ENCODE measurements at regions not wholly inside any gene's neighbourhood (a gene's known extent, or its start where the extent isn't known, plus 50 kb on each side); places are given as distances from the start of the nearest gene placed in this dataset.

DNA sequence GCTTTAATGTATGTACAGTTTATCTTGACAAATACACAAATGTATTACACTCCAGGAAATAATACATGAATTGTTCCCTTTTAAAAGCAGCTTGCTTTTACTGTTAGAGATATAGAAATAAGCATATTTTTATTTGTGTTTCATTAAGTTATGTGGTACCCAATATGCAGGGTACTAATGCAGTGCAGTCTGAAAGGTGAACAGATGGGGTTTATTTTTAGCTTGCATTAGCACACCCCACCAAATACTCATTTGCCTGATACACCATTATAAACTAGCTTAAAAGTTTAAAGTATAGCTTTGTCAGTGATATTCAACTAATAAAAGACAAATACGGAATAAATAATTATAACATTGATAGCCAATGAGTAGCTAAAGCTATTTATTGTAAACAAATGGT, 394.7 kb upstream of the ZNF804A start:
- H3K36me3 ChIP-seq: no peaks in the 10 kb centered on the region
- H3K4me3 ChIP-seq: no peak overlapping the region
- intact Hi-C loops (cut with micrococcal nuclease): no loop called here
- no peak for DNase-seq
- H3K27ac ChIP-seq (replicated peaks): no peak overlapping the region
- TF ChIP-seq, protein P1, sequence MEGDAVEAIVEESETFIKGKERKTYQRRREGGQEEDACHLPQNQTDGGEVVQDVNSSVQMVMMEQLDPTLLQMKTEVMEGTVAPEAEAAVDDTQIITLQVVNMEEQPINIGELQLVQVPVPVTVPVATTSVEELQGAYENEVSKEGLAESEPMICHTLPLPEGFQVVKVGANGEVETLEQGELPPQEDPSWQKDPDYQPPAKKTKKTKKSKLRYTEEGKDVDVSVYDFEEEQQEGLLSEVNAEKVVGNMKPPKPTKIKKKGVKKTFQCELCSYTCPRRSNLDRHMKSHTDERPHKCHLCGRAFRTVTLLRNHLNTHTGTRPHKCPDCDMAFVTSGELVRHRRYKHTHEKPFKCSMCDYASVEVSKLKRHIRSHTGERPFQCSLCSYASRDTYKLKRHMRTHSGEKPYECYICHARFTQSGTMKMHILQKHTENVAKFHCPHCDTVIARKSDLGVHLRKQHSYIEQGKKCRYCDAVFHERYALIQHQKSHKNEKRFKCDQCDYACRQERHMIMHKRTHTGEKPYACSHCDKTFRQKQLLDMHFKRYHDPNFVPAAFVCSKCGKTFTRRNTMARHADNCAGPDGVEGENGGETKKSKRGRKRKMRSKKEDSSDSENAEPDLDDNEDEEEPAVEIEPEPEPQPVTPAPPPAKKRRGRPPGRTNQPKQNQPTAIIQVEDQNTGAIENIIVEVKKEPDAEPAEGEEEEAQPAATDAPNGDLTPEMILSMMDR (IDR thresholded peaks at IDR 0.05; ENCODE audit: borderline replicate concordance): no peak
- H3K27me3 ChIP-seq (ENCODE audit: low read depth): no peaks in the 10 kb centered on the region
- H3K9me3 ChIP-seq (replicated peaks): peaks cover 11% of the 10 kb centered on the region
- H3K4me1 ChIP-seq: no peaks in the 10 kb centered on the region

DNA sequence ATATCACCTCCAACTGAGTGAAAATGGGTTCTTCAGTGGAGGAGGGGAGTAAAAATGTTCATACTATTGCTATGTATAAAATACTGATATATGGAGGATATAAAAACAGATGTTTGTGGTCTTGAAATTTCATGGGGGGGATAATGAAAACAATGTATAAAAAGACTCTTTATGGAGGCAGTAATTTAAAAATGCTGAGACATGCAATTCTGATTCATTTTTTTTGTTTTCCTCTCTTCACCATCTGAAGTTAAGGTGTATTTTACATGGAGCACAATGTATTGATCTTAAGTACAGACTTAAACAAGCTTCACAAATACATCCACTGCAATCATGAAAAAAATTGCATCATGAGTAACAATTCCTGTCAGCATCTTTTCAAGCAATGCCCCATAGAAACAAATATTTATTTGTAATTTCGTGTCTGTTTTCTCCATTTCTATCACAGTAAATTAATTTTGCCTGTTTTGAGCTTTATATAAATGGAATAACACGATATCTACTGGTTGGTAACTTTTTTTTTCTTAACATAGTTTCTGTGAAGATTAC, 393.2 kb upstream of the ZNF804A start:
- H3K36me3 ChIP-seq: no peaks in the 10 kb centered on the region
- TF ChIP-seq, protein P1 (IDR thresholded peaks at IDR 0.05; ENCODE audit: borderline replicate concordance): no peak
- H3K4me3 ChIP-seq: no peak overlapping the region
- no peak for DNase-seq
- H3K27ac ChIP-seq (replicated peaks): no peak overlapping the region
- intact Hi-C loops (cut with micrococcal nuclease): no loop called here
- H3K9me3 ChIP-seq (replicated peaks): peaks cover 11% of the 10 kb centered on the region
- H3K4me1 ChIP-seq: no peaks in the 10 kb centered on the region
- H3K27me3 ChIP-seq (ENCODE audit: low read depth): no peaks in the 10 kb centered on the region

DNA sequence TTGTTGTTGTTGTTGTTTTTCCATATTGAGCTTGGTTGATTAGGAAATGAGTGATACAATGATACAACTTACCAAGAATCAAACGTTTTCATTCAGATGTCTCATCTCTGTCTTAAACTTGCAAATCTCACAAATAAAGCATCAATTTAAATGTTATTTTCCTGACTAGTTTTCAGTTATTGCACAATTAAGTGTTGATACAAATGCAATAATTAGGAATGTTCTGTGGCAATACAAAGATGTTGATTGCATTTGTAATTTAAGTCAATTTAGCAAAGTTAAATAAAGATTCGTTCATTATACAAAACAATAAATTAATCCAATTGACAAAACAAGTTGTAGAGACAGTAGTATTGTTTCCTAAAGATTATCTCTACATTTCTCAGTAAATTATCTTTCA, 392.3 kb upstream of the ZNF804A start:
- H3K9me3 ChIP-seq (replicated peaks): peaks cover 11% of the 10 kb centered on the region

DNA sequence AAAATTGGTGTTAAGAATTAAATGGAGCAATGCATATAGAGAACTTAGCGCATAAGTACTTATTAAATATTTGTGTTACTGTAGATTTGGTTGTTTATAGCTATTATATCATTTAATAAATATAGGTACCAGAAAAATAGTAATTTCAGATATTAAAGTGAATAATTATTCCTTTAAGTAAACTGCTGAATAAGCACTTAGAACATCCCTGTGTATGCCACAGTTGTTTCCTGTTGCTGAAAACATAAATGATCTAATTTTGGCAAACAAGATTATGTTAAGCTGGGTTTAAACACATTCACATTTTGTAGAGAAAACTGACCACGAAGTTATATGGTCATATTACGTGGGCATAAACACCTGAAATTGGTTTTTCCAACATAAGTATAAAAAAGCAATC, 388.0 kb upstream of the ZNF804A start:
- Histone ChIP-seq H3K9me3 (replicated peaks) (peaks cover 25% of the 10 kb centered on the region), H3K27me3 (ENCODE audit: low read depth) (no peaks in the 10 kb centered on the region), H3K27ac (replicated peaks) (no peak overlapping the region), H3K4me3 (no peak overlapping the region), H3K4me1 (no peaks in the 10 kb centered on the region), H3K36me3 (no peaks in the 10 kb centered on the region)
- no peak for DNase-seq
- intact Hi-C loops (cut with micrococcal nuclease): no loop called here
- TF ChIP-seq, protein P1 (IDR thresholded peaks at IDR 0.05; ENCODE audit: borderline replicate concordance): no peak

More for the DNA sequence above, 392.3 kb upstream of the ZNF804A start:
- no peaks in the 10 kb centered on the region for H3K4me1 ChIP-seq
- TF ChIP-seq, protein P1 (IDR thresholded peaks at IDR 0.05; ENCODE audit: borderline replicate concordance): no peak
- no peak overlapping the region for H3K4me3 ChIP-seq
- no peaks in the 10 kb centered on the region for H3K36me3 ChIP-seq
- no peak for DNase-seq
- H3K27ac ChIP-seq (replicated peaks): no peak overlapping the region
- intact Hi-C loops (cut with micrococcal nuclease): no loop called here
- no peaks in the 10 kb centered on the region for H3K27me3 ChIP-seq (ENCODE audit: low read depth)

DNA sequence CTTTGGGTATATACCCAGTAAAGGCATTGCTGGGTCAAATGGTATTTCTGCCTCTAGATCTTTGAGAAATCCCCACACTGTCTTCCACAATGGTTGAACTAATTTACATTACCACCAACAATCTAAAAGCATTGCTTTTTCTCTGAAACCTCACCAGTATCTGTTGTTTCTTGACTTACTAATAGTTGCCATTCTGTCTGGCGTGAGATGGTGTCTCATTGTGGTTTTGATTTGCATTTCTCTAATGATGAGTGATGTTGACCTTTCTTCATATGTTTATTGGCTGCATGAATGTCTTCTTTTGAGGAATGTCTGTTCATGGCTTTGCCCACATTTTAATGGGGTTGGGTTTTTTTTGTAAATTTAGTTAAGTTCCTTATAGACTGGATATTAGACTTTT, 382.6 kb upstream of the ZNF804A start:
- H3K27ac ChIP-seq (replicated peaks): no peak overlapping the region
- TF ChIP-seq, protein P1 (IDR thresholded peaks at IDR 0.05; ENCODE audit: borderline replicate concordance): no peak
- no peak overlapping the region for H3K4me3 ChIP-seq
- no peak for DNase-seq
- peaks cover 25% of the 10 kb centered on the region for H3K9me3 ChIP-seq (replicated peaks)
- no peaks in the 10 kb centered on the region for H3K36me3 ChIP-seq
- H3K4me1 ChIP-seq: no peaks in the 10 kb centered on the region
- H3K27me3 ChIP-seq (ENCODE audit: low read depth): no peaks in the 10 kb centered on the region
- intact Hi-C loops (cut with micrococcal nuclease): no loop called here

Measured in left ventricle myocardium inferior (tissue), 1 donor.